NCI-H2227 (cell line): ENCODE measurements at regions not wholly inside any gene's neighbourhood (a gene's known extent, or its start where the extent isn't known, plus 50 kb on each side); places are given as distances from the start of the nearest gene placed in this dataset.
A peak's percentile ranks its signal among the peaks of the same experiment; 100 is the strongest.

Source experiments
- DNase-seq: peaks from one replicate; lab custom pipeline; 2025; ENCODE audit not compliant: unreplicated experiment; lab: John Stamatoyannopoulos, UW

GRCh38 chr12:89949457-89950195 lies 241.0 kb upstream of the ATP2B1 start:
- DNase-seq = peak; percentile 46

DNA sequence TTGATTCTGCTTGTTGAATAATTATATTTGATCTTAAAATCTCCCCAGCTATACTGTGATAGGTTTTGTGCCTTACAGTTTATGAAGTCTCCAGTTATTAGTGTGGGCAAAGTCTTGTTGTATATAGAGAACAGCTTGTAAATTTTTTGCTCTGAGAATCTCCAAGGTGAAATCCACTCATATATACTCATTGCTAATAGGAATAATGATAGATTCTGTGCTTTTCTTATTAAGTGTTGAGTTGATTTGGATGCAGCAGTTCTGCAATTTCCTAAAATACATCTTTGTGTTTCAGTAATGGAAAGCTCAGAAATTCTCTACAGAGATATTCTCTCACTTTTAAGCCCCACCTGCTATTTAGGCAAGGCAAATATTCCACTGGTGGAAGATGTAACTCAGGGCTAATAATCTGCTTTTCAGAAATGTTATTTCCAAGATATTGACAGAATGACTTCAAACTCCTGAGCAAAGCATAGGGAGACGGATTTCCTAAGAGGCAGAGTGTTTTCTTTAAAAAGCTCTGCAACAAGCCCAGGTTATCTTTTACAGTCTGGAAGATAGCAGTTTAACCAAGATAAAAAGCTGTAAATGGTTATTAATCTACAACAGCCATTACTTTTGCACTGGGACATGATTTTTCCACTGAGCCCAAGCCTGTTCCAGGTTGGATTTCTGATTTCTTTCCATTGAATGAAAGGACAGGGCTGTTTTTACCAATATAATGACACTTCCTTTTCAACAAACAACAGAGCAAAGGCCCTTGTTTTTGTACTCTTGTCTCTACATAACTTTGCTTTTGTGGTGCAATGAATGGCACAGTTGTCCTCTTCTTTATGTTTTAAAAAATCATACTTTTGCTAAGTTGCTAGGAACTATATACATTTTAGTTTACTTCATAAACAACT lies 239.9 kb upstream of the ATP2B1 start:
- DNase-seq = no peak

DNA sequence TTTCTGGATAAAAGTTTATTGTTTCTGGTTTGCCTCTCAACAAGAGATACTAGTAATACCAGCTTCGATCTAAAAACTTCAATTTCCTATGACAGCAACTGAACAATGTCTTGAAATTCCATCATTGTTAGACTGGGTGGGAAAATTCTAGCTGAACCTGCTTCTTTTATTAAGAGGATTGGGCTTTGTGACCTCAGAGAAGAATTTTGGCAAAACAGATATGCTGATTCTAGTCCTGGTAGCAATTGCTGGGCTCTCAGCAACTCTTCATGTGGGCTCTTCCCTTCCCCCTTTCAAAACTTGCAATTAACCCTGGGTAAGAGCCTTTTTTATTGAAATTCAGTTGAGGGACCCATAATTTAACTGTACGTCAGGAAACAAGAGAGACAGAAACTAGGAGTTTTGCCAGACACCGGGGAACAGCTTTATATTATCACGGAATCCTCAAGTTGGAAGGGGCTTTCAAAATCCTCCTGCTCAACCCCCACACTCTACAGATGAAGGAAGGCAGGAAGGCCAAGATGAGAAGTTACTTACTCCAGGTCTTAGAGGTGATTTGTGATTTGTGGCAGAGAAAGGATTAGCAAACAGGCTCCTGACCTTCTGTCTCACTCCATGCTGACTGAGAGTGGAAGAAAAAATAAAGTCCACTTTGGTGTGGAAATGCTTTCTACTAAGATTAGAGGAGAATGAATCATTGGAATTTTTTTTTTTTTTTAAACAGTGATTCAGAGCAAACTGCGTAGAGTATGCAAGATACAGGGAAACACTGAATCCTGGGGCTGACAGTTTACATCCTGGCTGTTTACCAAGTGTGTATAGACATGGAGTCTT lies 239.0 kb upstream of the ATP2B1 start:
- peak; percentile 71 for DNase-seq

- no peak for DNase-seq
Observed at GRCh38 chr12:89946518-89947135, 238.0 kb upstream of the ATP2B1 start.

- DNase-seq = no peak
Observed at GRCh38 chr12:89945123-89945522, 236.5 kb upstream of the ATP2B1 start.

DNA sequence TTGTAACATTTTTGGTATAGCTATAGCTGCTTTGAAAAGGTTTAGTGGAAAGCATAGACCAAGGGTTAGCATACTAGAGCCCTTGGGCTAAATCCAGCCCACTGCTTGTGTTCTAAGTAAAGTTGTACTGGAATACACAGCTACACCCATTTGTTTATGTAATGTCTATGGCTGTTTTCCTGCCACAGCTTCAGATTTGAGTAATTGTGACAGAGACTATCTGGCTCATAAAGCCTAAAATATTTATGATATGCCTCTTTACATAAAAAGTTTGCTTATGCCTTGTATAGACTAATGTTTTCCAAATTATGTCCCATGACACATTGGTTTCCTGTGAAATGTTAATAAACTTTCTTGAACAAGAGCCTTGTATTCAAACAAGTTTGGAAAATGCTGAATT lies 234.8 kb upstream of the ATP2B1 start:
- no peak for DNase-seq

GRCh38 chr12:89941436-89941835 lies 232.8 kb upstream of the ATP2B1 start:
- DNase-seq = no peak

DNA sequence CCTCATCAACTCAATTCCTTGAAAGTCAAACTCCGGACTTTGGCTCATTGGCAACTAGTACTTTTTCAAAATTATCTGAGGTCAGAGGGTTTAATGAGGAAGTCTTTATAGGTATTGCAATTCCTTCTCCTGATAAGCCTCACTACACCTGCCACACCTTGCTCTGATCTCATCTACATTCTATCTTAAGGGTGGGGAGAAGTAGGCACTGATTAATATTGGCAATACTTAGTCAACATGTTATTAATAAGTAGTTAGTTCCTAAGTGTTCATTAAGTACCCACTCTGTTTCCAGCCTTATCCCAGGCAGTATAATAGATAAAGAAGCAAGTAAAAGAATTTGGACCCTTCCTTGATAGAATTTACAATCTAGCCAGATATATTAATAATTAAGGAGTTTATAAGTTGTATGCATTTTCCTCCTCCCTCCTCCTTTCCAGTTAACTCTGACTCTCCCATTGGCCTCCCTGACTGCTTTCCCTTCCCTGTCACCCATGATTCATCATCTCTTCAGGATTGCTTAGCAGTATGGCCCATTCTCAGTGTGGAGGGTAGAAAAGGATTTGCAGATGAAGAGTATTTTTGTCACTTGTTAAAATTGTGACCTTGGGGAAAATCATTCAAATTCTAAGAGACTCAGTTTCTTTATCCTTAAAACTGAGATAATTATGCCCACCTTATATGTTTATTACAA lies 231.0 kb upstream of the ATP2B1 start:
- no peak for DNase-seq

- no peak for DNase-seq
Observed at GRCh38 chr12:89936631-89937030, 228.0 kb upstream of the ATP2B1 start.

- no peak for DNase-seq
Observed at GRCh38 chr12:89935850-89936249, 227.2 kb upstream of the ATP2B1 start.

GRCh38 chr12:89933911-89934310 lies 225.3 kb upstream of the ATP2B1 start:
- no peak for DNase-seq

- DNase-seq = peak; percentile 57
Observed at GRCh38 chr12:89932954-89933353, 224.3 kb upstream of the ATP2B1 start.

DNA sequence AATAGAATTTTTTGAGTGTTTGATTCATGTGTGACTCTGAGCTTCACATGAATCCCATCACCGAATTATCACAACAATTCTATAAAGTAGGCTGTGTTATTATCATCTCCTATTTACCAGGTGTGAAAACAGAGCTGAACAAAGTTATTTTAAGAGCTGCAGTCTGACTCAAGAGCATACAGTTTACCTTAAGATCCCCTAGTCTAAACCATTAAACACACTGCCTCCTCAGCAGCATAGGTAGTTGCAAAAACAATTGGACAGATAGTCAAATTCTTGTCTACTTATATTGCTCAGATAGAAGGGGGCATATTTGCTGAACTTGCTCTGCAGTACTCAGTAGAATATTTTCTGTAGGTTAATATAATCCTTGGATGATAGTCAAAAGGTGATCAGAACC lies 219.8 kb upstream of the ATP2B1 start:
- no peak for DNase-seq

GRCh38 chr12:89927226-89927698 lies 218.6 kb upstream of the ATP2B1 start:
- no peak for DNase-seq

GRCh38 chr12:89924191-89924590 lies 215.6 kb upstream of the ATP2B1 start:
- DNase-seq = no peak

- DNase-seq = no peak
Observed at GRCh38 chr12:89923091-89923490, 214.5 kb upstream of the ATP2B1 start.

DNA sequence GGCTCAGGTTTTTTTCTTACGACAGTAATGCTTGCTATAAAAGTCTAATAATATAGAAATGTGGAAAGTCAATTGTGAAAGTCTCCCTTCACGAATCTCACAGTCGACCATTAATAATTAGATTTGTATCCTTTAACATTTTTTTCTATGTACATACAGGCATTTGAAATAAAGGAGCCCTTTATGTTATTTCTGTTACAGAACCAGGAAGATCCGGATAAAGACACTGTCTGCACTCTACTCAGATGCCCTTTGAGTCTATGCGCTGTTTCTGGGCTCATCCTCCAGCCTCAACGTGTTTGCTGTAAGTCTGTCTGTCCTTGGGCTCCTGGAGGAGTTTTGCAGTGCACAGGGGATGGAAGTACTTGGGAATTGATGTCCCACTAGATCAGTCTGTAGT lies 212.2 kb upstream of the ATP2B1 start:
- DNase-seq = no peak

- DNase-seq = no peak
Observed at GRCh38 chr12:89919241-89919906, 210.7 kb upstream of the ATP2B1 start.

- DNase-seq = no peak
Observed at GRCh38 chr12:89918172-89918846, 209.7 kb upstream of the ATP2B1 start.
